K562 (cell line): ENCODE measurements at regions not wholly inside any gene's neighbourhood (a gene's known extent, or its start where the extent isn't known, plus 50 kb on each side); places are given as distances from the start of the nearest gene placed in this dataset.

Experiments used
- ATAC-seq: fragments of 200-7000 bp; cut with Tn5 transposase; 3 replicates; pipeline ENCODE4 v1.9.1; 2020; ENCODE audit warnings: moderate library complexity
- BruUV-seq: library from RNA; stranded (reverse); fragments of 400-500 nt; replicated peaks from 2 replicates; lab custom pipeline; 2021; lab: Mats Ljungman, UMichigan
- CTCF ChIA-PET: fragments of 300-600 bp; formaldehyde crosslinking; extraction: SDS; loops from one replicate; lab custom pipeline; 2021; ENCODE audit warnings: low intra/inter-chr PET ratio; lab: Yijun Ruan, JAX
- POLR2A ChIA-PET: fragments of 300-600, 350-650 bp; sonication (Branson Sonifier 250); formaldehyde crosslinking; extraction: SDS; loops from one replicate; lab custom pipeline; 2021; ENCODE audit warnings: antibody characterized with exemption, inconsistent platforms; lab: Yijun Ruan, JAX
- DNase-seq, 4 experiments: peaks; one replicate each; pipeline versions ENCODE4 v3.0.0 to v3.0.0-alpha.2; 2011 to 2018; ENCODE audit warnings: low spot score in 3 of 4, mixed read lengths in 3 of 4; ENCODE audit errors: extremely low read depth in 1 of 4
- FAIRE-seq: peaks from 2 replicates; lab custom pipeline; 2011; peaks lifted over from hg19 to GRCh38; lab: Jason Lieb, UNC
- H2AFZ ChIP-seq: 2 replicates; pipeline ENCODE4 v1.6.0; 2011; ENCODE audit warnings: low read depth, low read length, control low read depth, inconsistent platforms
- H3K27ac ChIP-seq: fragments of 200-600 bp; 3 replicates; pipeline ENCODE4 v1.8.0; 2011; ENCODE audit warnings: low read depth, mild to moderate bottlenecking, control low read depth, inconsistent platforms, low read length, moderate library complexity, mixed read lengths; ENCODE audit errors: extremely low read depth
- H3K27me3 ChIP-seq, 2 experiments: fragments of 300-600 bp in 1 of 2; 2 replicates in 1 of 2; 3 replicates in 1 of 2; pipeline versions ENCODE4 v1.6.0 to v1.8.0; 2011; ENCODE audit warnings: inconsistent platforms in 2 of 2, low read length in 2 of 2, mild to moderate bottlenecking in 1 of 2, mixed read lengths in 1 of 2, moderate library complexity in 1 of 2; ENCODE audit not compliant: control insufficient read depth in 2 of 2, insufficient read depth in 2 of 2
- H3K36me3 ChIP-seq: fragments of 300-600 bp; 3 replicates; pipeline ENCODE4 v1.8.0; 2011; ENCODE audit warnings: mild to moderate bottlenecking, low read length, inconsistent platforms; ENCODE audit not compliant: control insufficient read depth, insufficient read depth
- H3K4me1 ChIP-seq, 2 experiments: fragments of 200-600 bp in 1 of 2; replicated peaks in 1 of 2; 2 replicates in 1 of 2; 3 replicates in 1 of 2; pipeline versions ENCODE4 v1.5.1 to v1.8.0; 2011; ENCODE audit warnings: inconsistent platforms in 2 of 2, low read length in 2 of 2, mild to moderate bottlenecking in 1 of 2, mixed read lengths in 1 of 2, moderate library complexity in 1 of 2; ENCODE audit not compliant: control insufficient read depth in 2 of 2, insufficient read depth in 2 of 2
- H3K4me2 ChIP-seq: 2 replicates; pipeline ENCODE4 v1.6.1; 2011; ENCODE audit warnings: low read length, control low read depth, inconsistent platforms, mixed read lengths; ENCODE audit not compliant: insufficient read depth
- H3K4me3 ChIP-seq: fragments of 200-600 bp; sonication (generic), shearing (Covaris generic); 2 replicates; pipeline ENCODE4 v1.5.1; 2016; ENCODE audit warnings: control low read depth, inconsistent platforms
- H3K79me2 ChIP-seq: fragments of 200-600 bp; 3 replicates; pipeline ENCODE4 v1.8.0; 2011; ENCODE audit warnings: low read length, inconsistent platforms; ENCODE audit not compliant: control insufficient read depth, insufficient read depth
- H3K9ac ChIP-seq, 2 experiments: 2 replicates each; pipeline versions ENCODE4 v1.6.0 to v1.6.1; 2011; ENCODE audit warnings: low read depth in 2 of 2, low read length in 2 of 2, control low read depth in 1 of 2, inconsistent platforms in 1 of 2, mild to moderate bottlenecking in 1 of 2, mixed read lengths in 1 of 2; ENCODE audit not compliant: insufficient read depth in 1 of 2
- H3K9me1 ChIP-seq: one replicate; pipeline ENCODE4 v1.6.0; 2011; ENCODE audit warnings: inconsistent platforms, mild to moderate bottlenecking, low read length, moderate library complexity; ENCODE audit not compliant: control insufficient read depth, insufficient read depth
- H3K9me3 ChIP-seq: replicated peaks from 2 replicates; pipeline ENCODE4 v1.5.1; 2011; ENCODE audit warnings: low read depth, low read length, inconsistent platforms; ENCODE audit not compliant: control insufficient read depth, insufficient read depth
- H4K20me1 ChIP-seq: replicated peaks from 2 replicates; pipeline ENCODE4 v1.6.1; 2011; ENCODE audit warnings: low read length, inconsistent platforms, mixed read lengths; ENCODE audit not compliant: control insufficient read depth, insufficient read depth
- HMG20B ChIP-seq: fragments of 250-450 bp; sonication (Bioruptor Pico); IDR thresholded peaks from 2 replicates; pipeline ENCODE4 v1.5.0; 2021; ENCODE audit warnings: mild to moderate bottlenecking
- KDM2B ChIP-seq: fragments of 250-450 bp; sonication (Bioruptor Pico); IDR thresholded peaks from 2 replicates; pipeline ENCODE4 v1.8.0; 2021; ENCODE audit warnings: mild to moderate bottlenecking, moderate library complexity
- PCBP2 ChIP-seq: fragments of 200-400 bp; formaldehyde crosslinking; IDR thresholded peaks from 2 replicates; pipeline ENCODE4 v1.6.1; 2018; ENCODE audit warnings: low read length, low read depth, mild to moderate bottlenecking, moderate library complexity; ENCODE audit not compliant: poor library complexity, severe bottlenecking
- POLR2AphosphoS2 ChIP-seq: IDR thresholded peaks from 2 replicates; pipeline ENCODE4 v1.6.1; 2012; ENCODE audit warnings: low read length, improper control_type of control experiment
- STAG1 ChIP-seq: sonication (generic); formaldehyde crosslinking; IDR thresholded peaks from 2 replicates; pipeline ENCODE4 v1.5.0; 2020; ENCODE audit warnings: missing genetic modification reagents, borderline replicate concordance
- ZNF232 ChIP-seq: sonication (generic); formaldehyde crosslinking; IDR thresholded peaks from 2 replicates; pipeline ENCODE4 v1.8.0; 2022; ENCODE audit warnings: mild to moderate bottlenecking, missing genetic modification reagents
- ZNF3 ChIP-seq: fragments of 250-450 bp; sonication (Bioruptor Pico); IDR thresholded peaks from 2 replicates; pipeline ENCODE4 v1.5.0; 2021; ENCODE audit warnings: mild to moderate bottlenecking, moderate library complexity
- ZNF318 ChIP-seq, 2 experiments: fragments of 450-650 bp; IDR thresholded peaks; 2 replicates each; pipeline ENCODE4 v1.6.1; 2016; ENCODE audit warnings: mild to moderate bottlenecking in 2 of 2, borderline replicate concordance in 1 of 2, low read depth in 1 of 2, moderate library complexity in 1 of 2
- WGBS: fragments of 100-300 bp; shearing (Covaris generic); methylation state at CpG from one replicate; pipeline ENCODE4 v1.1.6; 2016; ENCODE audit warnings: low coverage, mixed read lengths; ENCODE audit not compliant: insufficient coverage; ENCODE audit errors: missing lambda C conversion rate; 5-methylcytosine and 5-hydroxymethylcytosine counted together
- in situ Hi-C: fragments of 300-500 bp; cut with MboI; formaldehyde crosslinking; loops from 4 replicates; pipeline ENCODE4 v1.15.0; 2018; ENCODE audit warnings: inconsistent platforms, mixed read lengths
- intact Hi-C: fragments of 100-400 bp; cut with micrococcal nuclease; formaldehyde crosslinking; loops from 2 replicates; pipeline ENCODE4 v1.14.2; 2022

GRCh38 chr2:180325416-180326120 is 318.5 kb upstream of the CWC22 start:
- FAIRE-seq (no peak), ATAC-seq (no peak), DNase-seq (no peak)
- ChIA-PET POLR2A (no interaction called here), CTCF (no interaction called here)
- Histone ChIP-seq H3K27me3 (no peaks in the 10 kb centered on the region), H3K79me2 (no peaks in the 10 kb centered on the region), H3K27ac (no peak overlapping the region), H4K20me1 (no peaks in the 10 kb centered on the region), H3K9ac (no peak overlapping the region), H3K4me1 (no peaks in the 10 kb centered on the region), H3K4me2 (no peak overlapping the region), H3K4me3 (no peak overlapping the region), H3K36me3 (no peaks in the 10 kb centered on the region), H3K9me1 (no peaks in the 10 kb centered on the region), H3K9me3 (no peaks in the 10 kb centered on the region), H2AFZ (no peak overlapping the region)
- BruUV-seq, result no TSS peak
- WGBS, result 0% methylated on average over 2 of the region's 2 CpGs
- TF ChIP-seq HMG20B (CRISPR knock-in tag), result no peak
- intact Hi-C loops (no loop called here), in situ Hi-C loops (loop anchor here (10.0 kb wide), 1 partner anchor 1471 kb away; no protein-coding TSS in a partner anchor)

- CTCF ChIA-PET, result no interaction called here
- POLR2A ChIA-PET, result no interaction called here
- Histone ChIP-seq H3K27me3 (no peaks in the 10 kb centered on the region), H3K79me2 (no peaks in the 10 kb centered on the region), H3K4me1 (no peaks in the 10 kb centered on the region), H3K27ac (no peak overlapping the region), H3K9ac (no peak overlapping the region), H3K36me3 (no peaks in the 10 kb centered on the region), H3K9me3 (no peaks in the 10 kb centered on the region; the same call in 1 of the 2 replicates), H3K4me2 (no peak overlapping the region), H4K20me1 (no peaks in the 10 kb centered on the region), H2AFZ (no peak overlapping the region), H3K9me1 (no peaks in the 10 kb centered on the region), H3K4me3 (no peak overlapping the region)
- no peak for DNase-seq
- no peak for ATAC-seq
- FAIRE-seq, result no peak
- intact Hi-C loops (no loop called here), in situ Hi-C loops (loop anchor here (10.0 kb wide), 1 partner anchor 1469 kb away; no protein-coding TSS in a partner anchor)
- no TSS peak for BruUV-seq
- TF ChIP-seq ZNF3 (no peak), KDM2B (CRISPR knock-in tag) (no peak), STAG1 (CRISPR knock-in tag) (no peak), ZNF232 (CRISPR knock-in tag) (no peak), POLR2AphosphoS2 (no peak), ZNF318 (IDR thresholded peaks at IDR 0.05; ENCODE audit: borderline replicate concordance in 1 of 2, low read depth in 1 of 2) (no peak), PCBP2 (no peak)
These were observed 317.1 kb upstream of the CWC22 start for GRCh38 chr2:180324182-180324581.
